Stimulated activated CD8-positive, alpha-beta memory T cell treated with anti-CD3 and anti-CD28 coated beads, Interleukin-15, amount 100 ng/mL, for 48 hours (primary cell): ENCODE measurements at regions not wholly inside any gene's neighbourhood (a gene's known extent, or its start where the extent isn't known, plus 50 kb on each side); places are given as distances from the start of the nearest gene placed in this dataset.
"Not testable (repeated sequence)": the region's sequence is repeated elsewhere in the genome, so short reads cannot be mapped to it uniquely, and the experiment has no call there.

Experiments
- DNase-seq, 2 donors: peaks; one replicate each; pipeline ENCODE4 v3.0.0-alpha.2; 2020; ENCODE audit warnings: low read depth in 2 of 2

- DNase-seq, result not testable (repeated sequence)
Measured at GRCh38 chr1:70751676-70752287, 295.8 kb downstream of the PTGER3 start.

DNA sequence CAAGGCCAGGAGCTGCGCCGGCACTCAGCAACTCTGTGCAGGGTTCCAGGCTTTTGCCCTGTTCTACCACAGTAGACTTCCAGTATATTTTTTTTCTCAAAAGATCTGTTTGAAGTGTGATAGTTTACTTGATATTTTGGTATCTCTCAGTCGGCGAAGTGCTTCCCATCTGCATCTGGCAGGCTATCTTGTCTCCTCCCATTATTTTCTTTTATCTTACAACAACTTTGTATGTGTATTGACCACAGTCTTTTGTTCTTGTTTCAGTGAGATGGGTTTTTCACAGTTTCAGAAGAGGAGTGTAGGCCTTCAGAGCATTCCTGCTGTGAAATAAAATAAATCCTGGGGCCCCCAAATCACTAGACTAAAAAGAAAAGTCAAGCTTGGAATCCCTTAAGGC lies 292.9 kb downstream of the PTGER3 start:
- DNase-seq, result no peak

GRCh38 chr1:70760154-70760553 lies 287.5 kb downstream of the PTGER3 start:
- DNase-seq, result no peak

GRCh38 chr1:70762386-70762785 lies 285.2 kb downstream of the PTGER3 start:
- no peak for DNase-seq

DNA sequence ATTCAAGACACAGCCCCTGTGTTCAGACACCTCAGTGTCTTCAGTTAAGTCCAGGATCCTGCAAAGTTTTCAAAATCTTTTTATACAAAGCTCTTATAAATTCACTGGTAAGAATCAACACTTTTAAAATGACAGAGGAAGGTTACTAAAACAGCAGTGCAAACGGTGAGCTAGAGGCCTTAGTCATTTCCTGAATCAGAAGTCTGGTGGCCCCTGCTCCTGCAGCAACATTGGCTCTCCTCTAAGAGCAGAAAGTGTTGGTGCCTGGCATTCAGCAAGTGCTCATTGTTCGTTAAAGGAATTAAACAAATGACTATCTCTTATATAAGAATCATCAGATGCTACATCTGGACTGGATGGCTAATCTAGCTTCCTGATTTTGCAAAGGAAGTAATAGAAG lies 282.9 kb downstream of the PTGER3 start:
- no peak for DNase-seq

DNA sequence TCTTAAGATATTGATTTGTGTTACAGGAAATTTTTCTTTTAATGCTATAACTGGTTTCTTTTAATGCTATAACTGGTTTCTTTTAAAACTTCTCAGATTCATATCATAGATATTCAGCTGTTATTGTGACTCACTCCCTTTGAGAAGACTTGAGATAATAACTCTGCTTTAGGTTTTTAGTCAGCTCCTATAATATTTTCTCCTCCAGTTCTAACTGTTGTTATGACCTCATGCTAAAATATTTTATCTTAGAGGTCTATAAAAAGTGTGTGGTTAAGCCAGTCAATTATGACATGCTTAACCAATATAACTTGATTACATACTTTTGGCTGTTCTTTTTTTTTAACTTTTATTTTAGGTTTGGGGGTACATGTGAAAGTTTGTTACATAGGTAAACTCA lies 280.2 kb downstream of the PTGER3 start:
- no peak for DNase-seq

- DNase-seq, result no peak
Measured at GRCh38 chr1:70768216-70768615, 279.4 kb downstream of the PTGER3 start.

DNA sequence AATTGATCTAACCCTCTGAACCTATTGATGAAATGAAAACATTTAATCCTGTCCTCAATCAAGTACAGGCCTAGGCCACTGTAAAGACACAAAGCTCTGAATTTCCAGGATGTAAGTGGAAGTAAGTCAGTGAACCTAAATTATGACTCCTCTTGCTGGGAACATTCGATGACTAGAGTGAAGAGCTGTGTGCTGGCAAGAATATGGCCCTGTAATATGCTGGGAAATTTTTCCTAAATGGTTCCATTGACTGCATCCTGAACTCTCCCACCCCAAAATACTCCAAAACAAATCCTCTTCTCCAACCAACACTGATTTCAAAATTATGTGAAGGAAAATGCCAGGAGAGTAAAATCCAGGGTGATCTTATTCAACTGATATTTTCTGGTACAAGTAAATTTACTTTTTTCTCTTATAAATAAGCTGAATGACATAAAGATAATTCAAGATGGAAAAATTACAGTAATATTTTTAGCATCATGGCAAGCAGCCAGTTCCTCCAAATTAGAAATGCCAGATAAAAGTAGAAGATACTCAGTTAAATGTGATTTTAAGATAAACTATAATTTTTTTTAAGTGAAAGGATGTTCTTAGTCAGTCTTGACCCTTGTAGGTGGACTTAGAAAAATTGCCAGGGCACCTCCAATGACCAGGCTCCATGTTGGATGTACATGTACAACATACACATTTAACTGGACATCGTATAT lies 269.4 kb downstream of the PTGER3 start:
- DNase-seq, result no peak

DNA sequence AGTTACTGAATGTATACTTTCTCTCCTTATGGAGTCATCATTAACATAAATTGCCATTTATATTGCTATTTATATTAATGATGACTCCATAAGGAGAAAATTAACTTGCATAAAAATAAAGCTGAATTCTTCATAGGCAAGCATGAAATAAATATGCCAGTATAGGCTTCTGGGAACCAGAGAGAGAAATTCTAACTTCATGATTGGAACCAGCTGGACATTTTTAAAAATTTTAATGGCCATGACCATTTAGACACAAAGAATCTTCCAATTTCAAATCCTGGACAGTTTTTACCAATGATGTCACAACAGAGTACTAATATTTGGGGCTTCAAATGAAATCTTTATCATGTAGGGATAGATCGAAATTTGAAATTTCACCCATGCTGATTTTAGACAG lies 268.7 kb downstream of the PTGER3 start:
- no peak for DNase-seq

- DNase-seq, result no peak
Measured at GRCh38 chr1:70779571-70779970, 268.0 kb downstream of the PTGER3 start.

DNA sequence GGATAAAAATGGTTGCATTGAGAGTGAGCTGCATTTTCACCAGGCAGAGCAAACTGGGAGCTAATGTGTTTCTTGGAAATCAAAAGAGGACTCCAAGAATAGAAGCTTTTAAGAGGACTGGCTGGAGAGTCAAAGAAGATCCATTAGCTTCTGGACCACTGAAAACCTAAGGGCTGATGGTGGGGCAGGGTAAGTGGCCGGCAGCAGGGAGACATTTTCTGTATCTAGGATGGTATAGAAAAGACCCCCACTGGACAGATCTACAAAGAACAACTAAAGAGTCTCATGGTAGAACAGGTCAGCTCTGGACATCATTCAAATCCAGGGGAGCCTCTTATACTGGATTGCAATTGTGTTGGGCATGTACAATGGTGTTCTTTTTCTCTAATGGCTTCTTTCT lies 262.3 kb downstream of the PTGER3 start:
- DNase-seq, result no peak

- no peak for DNase-seq
Measured at GRCh38 chr1:70790232-70790923, 257.2 kb downstream of the PTGER3 start.

DNA sequence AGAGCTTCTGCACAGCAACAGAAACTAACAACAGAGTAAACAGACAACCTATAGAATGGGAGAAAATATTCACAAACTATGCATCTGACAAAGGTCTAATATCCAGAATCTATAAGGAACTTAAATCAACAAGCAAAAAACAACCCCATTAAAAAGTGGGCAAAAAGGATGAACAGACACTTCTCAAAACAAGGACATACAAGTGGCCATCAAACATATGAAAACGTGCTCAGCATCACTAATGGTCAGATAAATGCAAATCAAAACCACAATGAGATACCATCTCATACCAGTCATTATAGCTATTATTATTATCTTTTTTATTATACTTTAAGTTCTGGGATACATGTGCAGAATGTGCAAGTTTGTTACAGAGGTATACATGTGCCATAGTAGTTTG lies 252.6 kb downstream of the PTGER3 start:
- not testable (repeated sequence) for DNase-seq

- DNase-seq, result not testable (repeated sequence)
Measured at GRCh38 chr1:70796298-70796697, 251.3 kb downstream of the PTGER3 start.

GRCh38 chr1:70802625-70803024 lies 245.0 kb downstream of the PTGER3 start:
- not testable (repeated sequence) for DNase-seq

GRCh38 chr1:70805641-70806040 lies 242.0 kb downstream of the PTGER3 start:
- no peak for DNase-seq

GRCh38 chr1:70807088-70807664 lies 240.4 kb downstream of the PTGER3 start:
- DNase-seq, result no peak

DNA sequence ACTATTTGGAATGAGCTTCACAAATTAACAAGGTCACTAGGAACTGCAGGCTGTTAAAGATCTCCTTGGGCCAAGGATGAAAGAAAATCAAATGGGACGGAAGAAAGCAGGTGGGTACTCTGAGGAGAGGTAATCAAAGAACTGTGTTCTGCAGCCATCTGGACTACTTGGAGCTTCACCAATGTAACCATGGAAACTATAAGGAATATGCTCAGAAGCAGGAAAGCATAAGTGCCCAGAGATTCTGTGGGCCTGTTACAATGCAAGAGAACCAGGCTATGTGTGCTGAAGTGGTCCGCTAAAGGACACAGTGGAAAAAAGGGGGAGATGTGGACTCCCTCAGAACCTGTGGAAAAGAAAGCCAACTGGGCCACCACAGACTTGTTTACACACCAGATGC lies 238.5 kb downstream of the PTGER3 start:
- no peak for DNase-seq

- DNase-seq, result no peak
Measured at GRCh38 chr1:70811815-70812214, 235.8 kb downstream of the PTGER3 start.

GRCh38 chr1:70812442-70813109 lies 235.0 kb downstream of the PTGER3 start:
- DNase-seq, result no peak

GRCh38 chr1:70818401-70818800 lies 229.2 kb downstream of the PTGER3 start:
- DNase-seq, result no peak

- DNase-seq, result no peak
Measured at GRCh38 chr1:70819231-70819630, 228.4 kb downstream of the PTGER3 start.
